Suppressor macrophage treated with lipopolysaccharide for 1 hour (primary cell): ENCODE measurements at regions not wholly inside any gene's neighbourhood (a gene's known extent, or its start where the extent isn't known, plus 50 kb on each side); places are given as distances from the start of the nearest gene placed in this dataset.

ENCODE experiments used
- DNase-seq, 3 donors: peaks; one replicate each; pipeline ENCODE4 v3.0.0-alpha.2; 2020 to 2022

- no peak for DNase-seq
Measured at GRCh38 chr16:77594799-77595596, 127.3 kb upstream of the NUDT7 start.

DNA sequence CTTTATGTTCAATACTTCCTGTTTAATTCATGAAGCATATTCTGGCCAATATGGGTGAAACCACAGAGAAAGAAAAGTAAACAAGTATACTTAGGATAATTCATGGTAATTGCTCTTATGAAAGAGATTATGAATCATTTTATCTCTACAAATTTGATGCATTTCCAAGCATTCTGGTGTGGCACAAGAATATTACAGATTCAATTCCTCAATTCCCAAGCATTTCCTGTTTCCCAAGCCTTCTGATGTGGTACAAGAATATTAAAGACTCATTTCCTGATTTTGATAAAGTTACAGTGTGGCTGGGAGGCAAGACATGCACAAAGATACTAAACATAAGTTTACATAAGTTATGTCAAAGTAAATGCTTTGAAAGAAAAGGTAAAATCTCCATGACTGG, 126.1 kb upstream of the NUDT7 start:
- peak in 2 of 3 donors; percentile 35 to 58 for DNase-seq

DNA sequence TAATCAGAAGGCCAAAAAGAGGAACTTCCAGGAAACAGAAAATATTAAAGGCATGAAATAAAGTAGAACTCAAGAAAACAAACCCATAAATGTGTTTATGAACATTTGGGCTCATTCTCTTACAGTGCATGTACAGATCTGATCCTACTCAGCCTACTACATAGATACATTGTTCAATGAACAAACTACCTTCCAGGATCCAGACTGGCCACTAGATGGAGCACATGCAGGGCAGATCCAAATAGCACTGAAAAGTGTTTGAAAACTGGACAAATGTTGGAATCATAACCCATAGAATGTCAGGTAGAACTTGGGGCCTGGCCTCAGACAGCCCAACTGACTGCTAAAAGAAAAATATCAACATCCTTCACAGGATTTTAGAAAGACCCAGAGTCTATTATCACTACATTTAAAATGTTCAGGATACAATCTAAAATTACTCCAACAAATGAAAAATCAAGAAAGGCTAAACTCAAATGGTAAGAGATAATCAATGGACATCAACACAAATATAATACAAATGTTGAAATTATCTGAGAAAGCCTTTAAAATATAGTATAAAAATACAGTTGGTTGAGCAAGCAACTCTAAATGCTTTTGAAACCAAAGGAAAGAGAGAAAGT, 122.4 kb upstream of the NUDT7 start:
- DNase-seq, result peak in 2 of 3 donors; percentile 48

- DNase-seq, result no peak
Measured at GRCh38 chr16:77600555-77600954, 121.8 kb upstream of the NUDT7 start.

- DNase-seq, result no peak
Measured at GRCh38 chr16:77603656-77604055, 118.7 kb upstream of the NUDT7 start.

- DNase-seq, result peak in 2 of 3 donors; percentile 5 to 29
Measured at GRCh38 chr16:77610496-77610895, 111.8 kb upstream of the NUDT7 start.

- DNase-seq, result no peak
Measured at GRCh38 chr16:77611386-77611785, 110.9 kb upstream of the NUDT7 start.

- no peak for DNase-seq
Measured at GRCh38 chr16:77612596-77612995, 109.7 kb upstream of the NUDT7 start.

DNA sequence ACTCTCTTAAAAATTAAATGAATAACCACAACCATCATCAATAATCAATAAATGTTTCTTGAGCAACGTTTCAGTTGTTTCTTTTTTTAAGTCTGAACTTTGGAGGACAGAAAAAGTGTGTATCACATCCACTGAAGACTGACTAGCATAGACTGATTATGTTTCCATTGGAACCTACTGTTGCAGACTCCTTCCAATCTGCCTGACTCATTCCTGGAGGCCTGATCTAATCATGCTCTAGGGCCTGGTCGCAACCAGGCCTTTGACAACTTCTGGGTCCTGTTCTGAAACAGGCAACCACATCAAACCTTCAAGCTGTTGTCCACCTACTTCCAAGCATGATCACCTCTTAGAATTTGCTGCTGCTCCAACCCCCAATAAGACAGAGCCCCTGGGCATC, 109.2 kb upstream of the NUDT7 start:
- no peak for DNase-seq

GRCh38 chr16:77617553-77617952, 104.8 kb upstream of the NUDT7 start:
- no peak for DNase-seq

GRCh38 chr16:77617996-77618395, 104.3 kb upstream of the NUDT7 start:
- DNase-seq, result no peak

DNA sequence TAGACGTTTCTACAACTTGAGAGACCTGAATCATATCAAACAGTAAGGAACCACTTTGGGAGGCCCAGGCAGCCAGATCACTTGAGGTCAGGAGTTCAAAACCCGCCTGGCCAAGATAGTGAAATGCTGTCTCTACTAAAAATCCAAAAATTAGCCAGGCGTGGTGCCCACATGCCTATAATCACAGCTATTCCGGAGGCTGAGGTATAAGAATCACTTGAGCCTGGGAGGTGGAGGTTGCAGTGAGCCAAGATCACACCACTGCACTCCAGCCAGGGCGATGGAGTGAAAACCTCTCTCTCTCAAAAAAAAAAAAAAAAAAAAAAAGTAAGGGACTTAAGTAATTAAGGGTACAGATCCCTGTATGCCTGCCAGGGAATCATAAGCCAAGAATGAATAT, 103.4 kb upstream of the NUDT7 start:
- DNase-seq, result no peak

- no peak for DNase-seq
Measured at GRCh38 chr16:77624085-77624484, 98.2 kb upstream of the NUDT7 start.

DNA sequence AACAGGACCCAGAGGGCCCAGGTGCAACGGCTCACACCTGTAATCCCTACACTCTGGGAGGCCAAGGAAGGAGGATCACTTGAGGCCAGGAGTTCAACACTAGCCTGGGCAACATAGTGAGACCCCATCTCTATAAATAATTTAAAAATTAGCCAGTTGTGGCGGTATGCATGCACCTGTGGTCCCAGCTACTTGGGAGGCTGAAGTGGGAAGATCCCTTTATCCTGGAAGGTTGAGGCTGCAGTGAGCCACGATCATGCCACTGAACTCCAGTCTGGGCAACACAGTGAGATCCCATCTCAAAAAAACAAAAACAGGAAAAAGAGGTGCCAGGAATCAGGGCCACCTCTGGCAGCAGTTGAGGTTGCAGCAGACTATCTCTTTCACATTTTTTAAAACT, 85.7 kb upstream of the NUDT7 start:
- no peak for DNase-seq

DNA sequence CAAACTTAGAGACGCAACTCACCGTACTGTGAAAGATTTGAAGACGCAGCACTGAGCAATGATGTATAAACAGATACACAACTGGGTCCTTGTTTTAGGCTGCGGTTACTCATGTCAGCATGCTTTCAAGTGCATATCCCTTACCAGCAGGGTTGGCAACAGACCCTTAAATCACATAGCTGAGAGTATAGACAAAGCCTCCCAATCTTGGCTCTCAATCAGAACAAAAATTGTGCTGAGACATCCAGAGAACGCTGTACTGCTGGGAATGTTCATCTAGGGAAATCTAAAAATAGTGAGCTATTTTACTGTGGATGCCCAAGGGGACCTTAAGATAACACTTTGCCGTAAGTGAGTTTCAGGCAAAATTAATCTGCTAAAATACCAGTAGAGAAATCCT, 84.4 kb upstream of the NUDT7 start:
- DNase-seq, result no peak

- no peak for DNase-seq
Measured at GRCh38 chr16:77643176-77643575, 79.1 kb upstream of the NUDT7 start.

DNA sequence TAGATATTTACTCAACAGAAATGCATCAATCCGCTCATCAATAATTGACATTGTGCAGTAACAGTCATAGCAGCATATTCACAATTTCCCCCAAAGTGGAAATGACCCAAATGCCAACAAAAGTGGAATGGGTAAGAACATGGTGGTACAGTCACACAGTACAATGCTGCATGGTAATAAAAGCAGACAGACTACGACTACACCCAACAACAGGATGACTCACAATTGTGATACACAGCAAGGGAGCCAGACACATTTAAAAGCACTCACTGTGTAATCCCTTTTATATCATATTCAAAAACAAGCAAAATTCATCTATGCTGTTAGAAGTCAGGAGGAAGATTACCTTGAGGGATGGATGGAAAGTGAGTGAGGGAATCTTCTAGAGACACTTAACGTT, 76.5 kb upstream of the NUDT7 start:
- DNase-seq, result no peak

DNA sequence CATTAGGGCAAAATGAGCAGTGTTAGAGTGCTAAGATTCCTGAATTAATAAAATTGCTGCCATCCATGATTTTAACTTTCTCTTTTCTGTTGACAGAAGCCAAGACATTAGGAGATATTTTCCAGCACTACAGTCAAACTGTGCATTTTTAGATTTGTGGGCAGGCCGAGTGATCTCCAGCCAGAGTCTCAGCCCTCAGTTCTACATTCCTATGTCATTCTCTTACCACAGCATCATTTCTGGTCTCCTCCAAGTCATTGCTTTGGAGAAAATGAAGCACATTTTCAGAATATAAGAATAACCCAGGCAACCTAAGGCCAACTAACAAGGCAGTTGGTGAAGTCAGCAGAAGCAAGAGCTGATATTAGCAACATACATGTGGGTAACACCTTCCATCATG, 74.6 kb upstream of the NUDT7 start:
- no peak for DNase-seq

DNA sequence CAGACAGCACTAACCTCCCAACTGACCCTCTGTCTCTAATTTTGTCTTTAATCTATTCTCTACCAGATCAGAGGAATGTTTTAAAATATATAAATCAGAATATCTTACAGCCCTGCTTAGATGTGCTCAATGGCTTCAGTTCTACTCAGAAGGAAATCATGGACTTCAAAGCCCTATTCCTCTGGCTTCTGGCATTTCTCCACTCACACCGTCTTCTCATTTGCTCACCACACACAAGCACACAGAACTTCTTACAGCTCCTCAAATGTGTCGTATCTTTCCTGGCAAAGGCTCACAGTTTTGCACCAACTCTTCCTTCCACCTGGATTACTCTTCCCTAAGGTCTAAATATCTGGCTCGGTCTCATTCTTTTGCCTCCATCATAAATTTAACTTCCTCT, 71.6 kb upstream of the NUDT7 start:
- no peak for DNase-seq

DNA sequence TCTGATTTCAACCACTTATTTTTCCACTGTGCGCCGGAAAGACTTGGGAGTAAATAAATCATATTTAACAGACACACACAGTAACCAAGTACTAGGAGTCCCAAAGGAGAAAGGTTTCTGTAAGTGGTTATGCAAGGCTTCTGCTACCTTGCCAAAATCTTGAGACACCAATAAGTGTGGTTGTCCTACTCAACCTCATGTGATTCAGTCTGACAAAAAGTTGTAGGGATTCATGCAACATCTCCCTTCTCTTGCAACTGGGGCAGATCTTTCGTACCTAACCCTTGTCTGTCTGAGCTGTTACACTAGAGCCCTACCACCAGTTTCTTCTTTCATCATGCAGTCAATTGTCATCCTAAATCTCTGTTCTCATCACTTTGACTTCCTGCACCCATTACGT, 69.9 kb upstream of the NUDT7 start:
- no peak for DNase-seq

GRCh38 chr16:77657016-77657415, 65.3 kb upstream of the NUDT7 start:
- peak in 1 of 3 donors; percentile 11 for DNase-seq

GRCh38 chr16:77660311-77660710, 62.0 kb upstream of the NUDT7 start:
- DNase-seq, result no peak

DNA sequence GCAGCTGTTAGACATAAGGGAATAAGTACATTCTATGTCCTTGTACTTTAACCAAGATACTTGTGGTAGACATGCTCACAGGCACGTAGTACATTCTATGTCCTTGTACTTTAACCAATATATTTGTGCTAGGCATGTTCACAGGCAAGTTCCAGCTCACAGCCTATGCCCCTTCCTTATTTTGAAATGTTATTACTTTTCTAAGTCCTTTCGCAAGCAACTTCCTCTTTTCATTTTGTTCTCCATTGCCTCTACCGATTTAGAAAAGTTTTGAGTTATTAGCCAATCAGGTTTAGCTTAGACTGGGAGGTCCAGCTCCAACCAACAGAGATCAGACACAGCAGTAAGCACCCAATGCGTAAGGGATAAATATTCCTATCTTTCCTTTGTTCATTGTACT, 60.1 kb upstream of the NUDT7 start:
- peak in 2 of 3 donors; percentile 33 to 39 for DNase-seq

- no peak for DNase-seq
Measured at GRCh38 chr16:77663711-77664110, 58.6 kb upstream of the NUDT7 start.

GRCh38 chr16:77666771-77667170, 55.5 kb upstream of the NUDT7 start:
- no peak for DNase-seq
